NT2/D1 (cell line): ENCODE measurements at regions not wholly inside any gene's neighbourhood (a gene's known extent, or its start where the extent isn't known, plus 50 kb on each side); places are given as distances from the start of the nearest gene placed in this dataset.

Source experiments
- SUZ12 ChIP-seq: IDR thresholded peaks from 2 replicates; pipeline ENCODE4 v1.6.1; 2011; ENCODE audit not compliant: insufficient read length, insufficient read depth; ENCODE audit errors: extremely low read depth
- YY1 ChIP-seq: IDR thresholded peaks from 2 replicates; pipeline ENCODE4 v1.6.1; 2011; ENCODE audit not compliant: insufficient read length, insufficient read depth
- ZNF274 ChIP-seq: IDR thresholded peaks from 2 replicates; pipeline ENCODE4 v1.6.1; 2011; ENCODE audit warnings: mild to moderate bottlenecking, low read depth, low read length

DNA sequence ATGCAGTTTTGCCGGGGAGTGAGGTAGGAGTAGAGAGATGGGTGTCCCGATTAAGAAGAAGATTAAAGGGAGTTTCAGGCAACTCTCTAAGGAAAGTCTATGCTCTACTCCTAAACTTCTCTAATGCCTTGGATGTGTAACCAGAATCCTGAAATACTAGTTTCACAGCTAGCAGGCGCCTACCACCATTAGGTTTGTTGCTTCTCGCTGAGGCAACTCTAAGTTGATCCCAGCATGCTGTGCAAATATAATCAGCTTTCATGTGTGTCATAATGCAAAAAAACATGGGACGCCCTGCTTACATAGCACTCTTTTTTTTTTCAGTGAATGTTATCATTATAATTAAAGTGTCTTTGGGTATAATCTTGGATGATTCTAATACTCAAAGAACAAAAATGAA is 50.4 kb upstream of the FAM3C start:
- TF ChIP-seq ZNF274: no peak
- no peak for TF ChIP-seq YY1
- TF ChIP-seq SUZ12: no peak
